ENCODE measurements at regions not wholly inside any gene's neighbourhood (a gene's known extent, or its start where the extent isn't known, plus 50 kb on each side); places are given as distances from the start of the nearest gene placed in this dataset.

DNA sequence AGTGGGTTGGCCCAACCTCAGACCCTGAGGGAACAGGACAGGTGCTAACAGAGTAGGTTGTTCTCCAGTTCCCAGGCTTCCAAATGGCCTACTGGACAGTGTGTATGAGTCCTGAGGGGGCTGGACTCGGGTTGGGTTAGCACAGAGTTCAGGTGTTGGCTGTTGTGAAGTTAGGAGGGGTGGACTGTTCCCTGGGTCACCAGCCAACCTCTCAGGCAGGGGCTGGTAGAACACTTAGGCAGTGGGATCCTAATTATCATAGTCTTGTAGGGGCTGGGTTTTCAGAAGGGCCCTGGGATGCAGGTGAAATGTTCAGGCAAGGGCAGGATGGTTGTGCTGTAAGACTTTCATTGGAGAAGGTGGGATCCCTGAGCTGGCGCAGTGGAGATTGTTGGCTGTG, 293.0 kb downstream of the ZWINT start:
- Histone ChIP-seq H3K27me3 (no peaks in the 10 kb centered on the region), H3K27ac (no peak overlapping the region), H3K4me1 (no peaks in the 10 kb centered on the region), H3K9me3 (no peaks in the 10 kb centered on the region), H3K4me3 (no peak overlapping the region), H3K36me3 (no peaks in the 10 kb centered on the region)
- intact Hi-C loops (cut with DNase I; ENCODE audit: low total_unique reads) = no loop called here
- TF ChIP-seq POLR2A (IDR thresholded peaks at IDR 0.05) = no peak
- TF ChIP-seq, protein P1, sequence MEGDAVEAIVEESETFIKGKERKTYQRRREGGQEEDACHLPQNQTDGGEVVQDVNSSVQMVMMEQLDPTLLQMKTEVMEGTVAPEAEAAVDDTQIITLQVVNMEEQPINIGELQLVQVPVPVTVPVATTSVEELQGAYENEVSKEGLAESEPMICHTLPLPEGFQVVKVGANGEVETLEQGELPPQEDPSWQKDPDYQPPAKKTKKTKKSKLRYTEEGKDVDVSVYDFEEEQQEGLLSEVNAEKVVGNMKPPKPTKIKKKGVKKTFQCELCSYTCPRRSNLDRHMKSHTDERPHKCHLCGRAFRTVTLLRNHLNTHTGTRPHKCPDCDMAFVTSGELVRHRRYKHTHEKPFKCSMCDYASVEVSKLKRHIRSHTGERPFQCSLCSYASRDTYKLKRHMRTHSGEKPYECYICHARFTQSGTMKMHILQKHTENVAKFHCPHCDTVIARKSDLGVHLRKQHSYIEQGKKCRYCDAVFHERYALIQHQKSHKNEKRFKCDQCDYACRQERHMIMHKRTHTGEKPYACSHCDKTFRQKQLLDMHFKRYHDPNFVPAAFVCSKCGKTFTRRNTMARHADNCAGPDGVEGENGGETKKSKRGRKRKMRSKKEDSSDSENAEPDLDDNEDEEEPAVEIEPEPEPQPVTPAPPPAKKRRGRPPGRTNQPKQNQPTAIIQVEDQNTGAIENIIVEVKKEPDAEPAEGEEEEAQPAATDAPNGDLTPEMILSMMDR (IDR thresholded peaks at IDR 0.05) = no peak
- no peak for DNase-seq

DNA sequence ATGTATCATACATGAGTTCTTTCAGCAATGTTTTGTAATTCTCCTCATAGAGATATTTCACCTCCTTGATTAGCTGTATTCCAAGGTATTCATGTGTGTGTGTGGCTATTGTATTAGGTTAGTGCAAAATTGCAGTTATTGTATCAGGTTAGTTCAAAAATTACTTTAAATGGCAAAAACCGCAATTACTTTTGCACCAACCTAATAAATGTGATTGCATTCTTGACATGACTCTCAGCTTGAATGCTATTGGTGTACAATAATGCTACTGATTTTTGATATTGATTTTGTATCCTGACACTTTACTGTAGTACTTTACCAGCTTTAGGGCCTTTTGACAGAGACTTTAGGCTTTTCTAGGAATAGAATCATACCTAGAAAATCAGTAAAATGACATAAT, 297.4 kb downstream of the ZWINT start:
- H3K9me3 ChIP-seq = no peaks in the 10 kb centered on the region
- intact Hi-C loops (cut with DNase I; ENCODE audit: low total_unique reads) = no loop called here
- H3K36me3 ChIP-seq = no peaks in the 10 kb centered on the region
- no peak overlapping the region for H3K27ac ChIP-seq
- no peaks in the 10 kb centered on the region for H3K27me3 ChIP-seq
- H3K4me1 ChIP-seq = no peaks in the 10 kb centered on the region
- DNase-seq = no peak
- TF ChIP-seq POLR2A (IDR thresholded peaks at IDR 0.05) = no peak
- TF ChIP-seq, protein P1 (IDR thresholded peaks at IDR 0.05) = no peak
- no peak overlapping the region for H3K4me3 ChIP-seq

DNA sequence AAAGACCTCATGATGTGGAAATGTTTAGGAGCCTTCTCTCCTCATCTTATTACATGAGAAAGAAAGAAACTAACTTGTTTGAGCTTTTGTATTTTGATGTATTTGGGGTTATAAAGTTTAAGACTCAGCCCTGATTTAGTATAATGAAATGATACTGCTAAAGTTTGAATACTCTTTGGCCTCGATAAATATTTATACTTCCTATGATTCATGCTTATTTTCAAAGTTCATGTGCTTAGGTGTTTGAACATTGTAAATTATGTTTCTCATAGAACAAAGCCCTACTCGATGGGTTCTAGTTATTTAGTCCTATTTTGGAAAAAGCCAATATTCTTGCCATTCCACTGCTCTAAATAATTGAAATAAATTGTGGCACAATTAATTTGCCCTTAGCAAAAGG, 303.2 kb downstream of the ZWINT start:
- no peaks in the 10 kb centered on the region for H3K4me1 ChIP-seq
- no peaks in the 10 kb centered on the region for H3K36me3 ChIP-seq
- no peak overlapping the region for H3K27ac ChIP-seq
- TF ChIP-seq, protein P1 (IDR thresholded peaks at IDR 0.05) = no peak
- TF ChIP-seq POLR2A (IDR thresholded peaks at IDR 0.05) = no peak
- H3K4me3 ChIP-seq = no peak overlapping the region
- no peaks in the 10 kb centered on the region for H3K27me3 ChIP-seq
- DNase-seq = no peak
- intact Hi-C loops (cut with DNase I; ENCODE audit: low total_unique reads) = no loop called here
- H3K9me3 ChIP-seq = no peaks in the 10 kb centered on the region

DNA sequence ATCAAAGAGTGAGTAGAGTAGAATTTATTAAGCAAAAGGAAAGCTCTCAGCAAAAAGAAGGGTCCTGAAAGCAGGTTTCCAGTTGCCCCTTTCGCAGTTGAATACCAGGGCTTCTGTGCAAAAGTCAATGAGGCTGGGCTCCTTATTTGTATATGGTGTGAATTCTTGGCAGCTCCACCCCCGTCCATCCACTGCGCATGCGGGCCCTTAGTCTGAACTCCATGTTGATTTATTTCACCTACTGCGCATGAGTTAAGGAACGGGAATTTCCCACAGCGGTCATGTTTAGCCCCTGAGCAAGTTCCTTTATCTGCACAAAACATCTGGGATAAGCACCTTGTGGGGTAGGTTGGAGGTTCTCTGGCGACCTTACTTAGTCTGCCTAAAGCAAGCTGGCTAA, 325.6 kb downstream of the ZWINT start:
- Histone ChIP-seq H3K36me3 (no peaks in the 10 kb centered on the region), H3K4me1 (no peaks in the 10 kb centered on the region), H3K27me3 (no peaks in the 10 kb centered on the region), H3K4me3 (no peak overlapping the region), H3K9me3 (no peaks in the 10 kb centered on the region), H3K27ac (no peak overlapping the region)
- intact Hi-C loops (cut with DNase I; ENCODE audit: low total_unique reads) = no loop called here
- TF ChIP-seq, protein P1 (IDR thresholded peaks at IDR 0.05) = no peak
- TF ChIP-seq POLR2A (IDR thresholded peaks at IDR 0.05) = no peak
- DNase-seq = no peak

DNA sequence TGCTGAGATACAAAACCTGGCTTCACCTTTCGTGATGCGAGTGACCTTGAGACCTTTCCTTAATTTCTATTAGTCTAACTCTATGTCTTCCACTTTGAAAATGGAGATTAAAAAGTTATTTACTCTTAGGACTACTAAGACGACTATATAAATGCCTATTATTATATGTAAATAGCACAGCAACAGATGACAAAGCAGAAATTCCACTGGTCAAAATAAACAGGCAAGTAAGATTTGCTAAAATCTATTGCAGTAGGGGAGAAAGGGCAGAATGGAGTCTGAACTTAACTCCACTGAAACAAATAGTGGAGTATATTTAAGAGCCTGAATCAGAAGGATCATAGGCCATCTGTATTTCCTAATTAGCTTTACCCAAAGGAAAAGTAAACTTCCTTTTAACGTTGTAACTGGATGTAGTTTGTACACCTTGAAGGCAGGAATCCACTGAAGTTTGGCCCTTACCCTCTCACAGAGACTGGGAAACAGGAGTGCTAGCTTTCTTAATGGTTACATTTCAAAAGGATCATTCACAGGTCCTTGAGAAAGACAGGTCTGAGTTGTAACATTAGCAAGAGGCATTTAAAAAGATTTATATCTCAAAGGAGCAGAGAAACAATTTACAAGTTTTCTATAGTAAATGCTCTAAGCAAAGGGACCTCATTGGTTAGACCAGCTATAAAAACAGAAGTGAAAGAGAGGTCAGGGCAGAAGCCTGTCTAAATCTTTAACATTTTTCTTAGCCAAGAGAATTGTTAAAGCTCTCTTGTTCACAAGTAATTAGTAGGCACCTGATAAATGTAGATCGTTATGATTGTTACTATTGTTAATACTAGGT, 332.5 kb downstream of the ZWINT start:
- TF ChIP-seq POLR2A (IDR thresholded peaks at IDR 0.05) = no peak
- TF ChIP-seq, protein P1 (IDR thresholded peaks at IDR 0.05) = no peak
- Histone ChIP-seq H3K27ac (no peak overlapping the region), H3K9me3 (no peaks in the 10 kb centered on the region), H3K4me3 (no peak overlapping the region), H3K4me1 (no peaks in the 10 kb centered on the region), H3K27me3 (no peaks in the 10 kb centered on the region), H3K36me3 (no peaks in the 10 kb centered on the region)
- intact Hi-C loops (cut with DNase I; ENCODE audit: low total_unique reads) = no loop called here
- DNase-seq = no peak

Data from uterus (tissue), 3 donors.